DMS153 treated with DMSO at 0.1 percent for 48 hours (cell line): ENCODE measurements at regions not wholly inside any gene's neighbourhood (a gene's known extent, or its start where the extent isn't known, plus 50 kb on each side); places are given as distances from the start of the nearest gene placed in this dataset.
"Not testable (repeated sequence)": the region's sequence is repeated elsewhere in the genome, so short reads cannot be mapped to it uniquely, and the experiment has no call there.

ENCODE experiments used
- DNase-seq: peaks from one replicate; lab custom pipeline; 2025; ENCODE audit not compliant: unreplicated experiment; lab: John Stamatoyannopoulos, UW

- DNase-seq, result no peak
These were observed 176.4 kb upstream of the TSHZ3 start for GRCh38 chr19:31525610-31526147.

GRCh38 chr19:31527443-31527842 is 178.2 kb upstream of the TSHZ3 start:
- no peak for DNase-seq

GRCh38 chr19:31528261-31528660 is 179.0 kb upstream of the TSHZ3 start:
- DNase-seq, result no peak

GRCh38 chr19:31529121-31529520 is 179.9 kb upstream of the TSHZ3 start:
- no peak for DNase-seq

GRCh38 chr19:31530781-31531180 is 181.5 kb upstream of the TSHZ3 start:
- DNase-seq, result no peak

GRCh38 chr19:31531326-31531725 is 182.1 kb upstream of the TSHZ3 start:
- no peak for DNase-seq

GRCh38 chr19:31532034-31532433 is 182.8 kb upstream of the TSHZ3 start:
- no peak for DNase-seq

- no peak for DNase-seq
These were observed 183.9 kb upstream of the TSHZ3 start for GRCh38 chr19:31533114-31533513.

- DNase-seq, result no peak
These were observed 185.0 kb upstream of the TSHZ3 start for GRCh38 chr19:31534231-31534630.

- DNase-seq, result no peak
These were observed 185.8 kb upstream of the TSHZ3 start for GRCh38 chr19:31534786-31535657.

GRCh38 chr19:31535691-31536460 is 186.6 kb upstream of the TSHZ3 start:
- no peak for DNase-seq

GRCh38 chr19:31537136-31537535 is 187.9 kb upstream of the TSHZ3 start:
- no peak for DNase-seq

GRCh38 chr19:31537902-31538301 is 188.7 kb upstream of the TSHZ3 start:
- not testable (repeated sequence) for DNase-seq

GRCh38 chr19:31538879-31539278 is 189.6 kb upstream of the TSHZ3 start:
- no peak for DNase-seq

- no peak for DNase-seq
These were observed 190.2 kb upstream of the TSHZ3 start for GRCh38 chr19:31539386-31539785.

GRCh38 chr19:31541396-31541795 is 192.2 kb upstream of the TSHZ3 start:
- DNase-seq, result no peak

GRCh38 chr19:31543456-31543855 is 194.2 kb upstream of the TSHZ3 start:
- DNase-seq, result no peak

GRCh38 chr19:31545777-31546176 is 196.5 kb upstream of the TSHZ3 start:
- DNase-seq, result no peak

GRCh38 chr19:31546205-31546960 is 197.1 kb upstream of the TSHZ3 start:
- no peak for DNase-seq

GRCh38 chr19:31548941-31549340 is 199.7 kb upstream of the TSHZ3 start:
- no peak for DNase-seq
